ENCODE measurements at regions not wholly inside any gene's neighbourhood (a gene's known extent, or its start where the extent isn't known, plus 50 kb on each side); places are given as distances from the start of the nearest gene placed in this dataset.

DNA sequence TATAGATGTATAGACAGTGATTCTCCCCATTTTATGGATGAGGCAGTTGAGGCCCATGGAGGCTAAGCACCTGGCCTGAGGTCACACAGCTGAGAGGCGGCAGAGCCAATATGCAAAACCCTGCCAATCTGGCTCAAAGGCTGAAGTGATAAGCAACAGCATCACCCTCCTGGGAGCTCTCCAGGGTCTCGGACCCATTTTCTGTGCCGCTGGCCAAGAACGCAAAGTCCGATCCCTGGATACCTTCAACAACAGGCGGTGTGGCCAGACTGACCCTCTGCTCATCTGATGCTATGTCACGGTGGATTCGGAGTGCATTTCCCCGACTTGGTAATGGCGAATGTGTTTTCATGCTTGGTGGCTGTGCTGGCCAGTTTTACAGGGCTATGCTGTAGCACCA lies 595.0 kb downstream of the TBC1D22A start:
- TF ChIP-seq, protein P1, sequence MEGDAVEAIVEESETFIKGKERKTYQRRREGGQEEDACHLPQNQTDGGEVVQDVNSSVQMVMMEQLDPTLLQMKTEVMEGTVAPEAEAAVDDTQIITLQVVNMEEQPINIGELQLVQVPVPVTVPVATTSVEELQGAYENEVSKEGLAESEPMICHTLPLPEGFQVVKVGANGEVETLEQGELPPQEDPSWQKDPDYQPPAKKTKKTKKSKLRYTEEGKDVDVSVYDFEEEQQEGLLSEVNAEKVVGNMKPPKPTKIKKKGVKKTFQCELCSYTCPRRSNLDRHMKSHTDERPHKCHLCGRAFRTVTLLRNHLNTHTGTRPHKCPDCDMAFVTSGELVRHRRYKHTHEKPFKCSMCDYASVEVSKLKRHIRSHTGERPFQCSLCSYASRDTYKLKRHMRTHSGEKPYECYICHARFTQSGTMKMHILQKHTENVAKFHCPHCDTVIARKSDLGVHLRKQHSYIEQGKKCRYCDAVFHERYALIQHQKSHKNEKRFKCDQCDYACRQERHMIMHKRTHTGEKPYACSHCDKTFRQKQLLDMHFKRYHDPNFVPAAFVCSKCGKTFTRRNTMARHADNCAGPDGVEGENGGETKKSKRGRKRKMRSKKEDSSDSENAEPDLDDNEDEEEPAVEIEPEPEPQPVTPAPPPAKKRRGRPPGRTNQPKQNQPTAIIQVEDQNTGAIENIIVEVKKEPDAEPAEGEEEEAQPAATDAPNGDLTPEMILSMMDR (IDR thresholded peaks at IDR 0.05): no peak
- TF ChIP-seq POLR2AphosphoS5 (IDR thresholded peaks at IDR 0.05) (no peak), POLR2A (IDR thresholded peaks at IDR 0.05) (no peak), EP300 (IDR thresholded peaks at IDR 0.05) (no peak)
